ENCODE measurements at regions not wholly inside any gene's neighbourhood (a gene's known extent, or its start where the extent isn't known, plus 50 kb on each side); places are given as distances from the start of the nearest gene placed in this dataset.
"Not testable (repeated sequence)": the region's sequence is repeated elsewhere in the genome, so short reads cannot be mapped to it uniquely, and the experiment has no call there.

- H3K9ac ChIP-seq (ENCODE audit: low read length) = no peak overlapping the region
- H3K36me3 ChIP-seq (ENCODE audit: control insufficient read depth, insufficient read depth, low read length) = no peaks in the 10 kb centered on the region
- no peak overlapping the region for H3K4me3 ChIP-seq (ENCODE audit: low read depth, low read length)
- H3K9me3 ChIP-seq (ENCODE audit: control insufficient read depth, insufficient read depth, low read depth, low read length) = peaks cover 3% of the 10 kb centered on the region; the same call in 1 of the 2 replicates
- H3K27me3 ChIP-seq (ENCODE audit: control insufficient read depth, insufficient read depth, low read length) = no peaks in the 10 kb centered on the region
- H3K4me1 ChIP-seq (ENCODE audit: control insufficient read depth, insufficient read depth, low read length) = no peaks in the 10 kb centered on the region
- H3K27ac ChIP-seq (ENCODE audit: low read depth, low read length) = no peak overlapping the region
Observed at GRCh38 chr6:76831299-76831698, 632.0 kb downstream of the HTR1B start.

- H3K9me3 ChIP-seq (ENCODE audit: control insufficient read depth, insufficient read depth, low read depth, low read length) = peaks cover 21% of the 10 kb centered on the region
- H3K9ac ChIP-seq (ENCODE audit: low read length); H3K27ac ChIP-seq (ENCODE audit: low read depth, low read length); H3K4me1 ChIP-seq (ENCODE audit: control insufficient read depth, insufficient read depth, low read length); H3K4me3 ChIP-seq (ENCODE audit: low read depth, low read length); H3K36me3 ChIP-seq (ENCODE audit: control insufficient read depth, insufficient read depth, low read length); H3K27me3 ChIP-seq (ENCODE audit: control insufficient read depth, insufficient read depth, low read length): not testable (repeated sequence)
Observed at GRCh38 chr6:76823578-76823977, 639.7 kb downstream of the HTR1B start.

- Histone ChIP-seq H3K27me3 (ENCODE audit: control insufficient read depth, insufficient read depth, low read length) (no peaks in the 10 kb centered on the region), H3K9ac (ENCODE audit: low read length) (no peak overlapping the region), H3K4me3 (ENCODE audit: low read depth, low read length) (no peak overlapping the region), H3K27ac (ENCODE audit: low read depth, low read length) (no peak overlapping the region), H3K4me1 (ENCODE audit: control insufficient read depth, insufficient read depth, low read length) (no peaks in the 10 kb centered on the region), H3K9me3 (ENCODE audit: control insufficient read depth, insufficient read depth, low read depth, low read length) (peaks cover 15% of the 10 kb centered on the region), H3K36me3 (ENCODE audit: control insufficient read depth, insufficient read depth, low read length) (no peaks in the 10 kb centered on the region)
Observed at GRCh38 chr6:76818451-76818850, 644.8 kb downstream of the HTR1B start.

- Histone ChIP-seq H3K4me3 (ENCODE audit: low read depth, low read length) (no peak overlapping the region), H3K9ac (ENCODE audit: low read length) (no peak overlapping the region), H3K27ac (ENCODE audit: low read depth, low read length) (no peak overlapping the region), H3K4me1 (ENCODE audit: control insufficient read depth, insufficient read depth, low read length) (no peaks in the 10 kb centered on the region), H3K27me3 (ENCODE audit: control insufficient read depth, insufficient read depth, low read length) (no peaks in the 10 kb centered on the region), H3K9me3 (ENCODE audit: control insufficient read depth, insufficient read depth, low read depth, low read length) (peaks cover 6% of the 10 kb centered on the region), H3K36me3 (ENCODE audit: control insufficient read depth, insufficient read depth, low read length) (no peaks in the 10 kb centered on the region)
Observed at GRCh38 chr6:76817429-76817828, 645.9 kb downstream of the HTR1B start.

- no peak overlapping the region for H3K4me3 ChIP-seq (ENCODE audit: low read depth, low read length)
- no peaks in the 10 kb centered on the region for H3K4me1 ChIP-seq (ENCODE audit: control insufficient read depth, insufficient read depth, low read length)
- peaks cover 4% of the 10 kb centered on the region; the same call in 1 of the 2 replicates for H3K9me3 ChIP-seq (ENCODE audit: control insufficient read depth, insufficient read depth, low read depth, low read length)
- no peak overlapping the region for H3K27ac ChIP-seq (ENCODE audit: low read depth, low read length)
- H3K27me3 ChIP-seq (ENCODE audit: control insufficient read depth, insufficient read depth, low read length) = no peaks in the 10 kb centered on the region
- H3K9ac ChIP-seq (ENCODE audit: low read length) = no peak overlapping the region
- H3K36me3 ChIP-seq (ENCODE audit: control insufficient read depth, insufficient read depth, low read length) = no peaks in the 10 kb centered on the region
Observed at GRCh38 chr6:76814496-76815458, 648.5 kb downstream of the HTR1B start.

- Histone ChIP-seq H3K4me3 (ENCODE audit: low read depth, low read length) (no peak overlapping the region), H3K9ac (ENCODE audit: low read length) (no peak overlapping the region), H3K27ac (ENCODE audit: low read depth, low read length) (no peak overlapping the region), H3K9me3 (ENCODE audit: control insufficient read depth, insufficient read depth, low read depth, low read length) (no peaks in the 10 kb centered on the region), H3K27me3 (ENCODE audit: control insufficient read depth, insufficient read depth, low read length) (no peaks in the 10 kb centered on the region), H3K36me3 (ENCODE audit: control insufficient read depth, insufficient read depth, low read length) (no peaks in the 10 kb centered on the region), H3K4me1 (ENCODE audit: control insufficient read depth, insufficient read depth, low read length) (no peaks in the 10 kb centered on the region)
Observed at GRCh38 chr6:76810286-76810685, 653.0 kb downstream of the HTR1B start.

- Histone ChIP-seq H3K9ac (ENCODE audit: low read length) (no peak overlapping the region), H3K4me3 (ENCODE audit: low read depth, low read length) (no peak overlapping the region), H3K27me3 (ENCODE audit: control insufficient read depth, insufficient read depth, low read length) (no peaks in the 10 kb centered on the region), H3K9me3 (ENCODE audit: control insufficient read depth, insufficient read depth, low read depth, low read length) (no peaks in the 10 kb centered on the region), H3K36me3 (ENCODE audit: control insufficient read depth, insufficient read depth, low read length) (no peaks in the 10 kb centered on the region), H3K4me1 (ENCODE audit: control insufficient read depth, insufficient read depth, low read length) (peaks cover 4% of the 10 kb centered on the region; the same call in 1 of the 2 replicates), H3K27ac (ENCODE audit: low read depth, low read length) (no peak overlapping the region)
Observed at GRCh38 chr6:76803038-76803580, 660.2 kb downstream of the HTR1B start.

- Histone ChIP-seq H3K9me3 (ENCODE audit: control insufficient read depth, insufficient read depth, low read depth, low read length) (peaks cover 14% of the 10 kb centered on the region), H3K36me3 (ENCODE audit: control insufficient read depth, insufficient read depth, low read length) (no peaks in the 10 kb centered on the region), H3K27me3 (ENCODE audit: control insufficient read depth, insufficient read depth, low read length) (no peaks in the 10 kb centered on the region), H3K4me3 (ENCODE audit: low read depth, low read length) (no peak overlapping the region), H3K27ac (ENCODE audit: low read depth, low read length) (no peak overlapping the region), H3K4me1 (ENCODE audit: control insufficient read depth, insufficient read depth, low read length) (no peaks in the 10 kb centered on the region), H3K9ac (ENCODE audit: low read length) (no peak overlapping the region)
Observed at GRCh38 chr6:76792394-76792793, 670.9 kb downstream of the HTR1B start.

- Histone ChIP-seq H3K27me3 (ENCODE audit: control insufficient read depth, insufficient read depth, low read length) (no peaks in the 10 kb centered on the region), H3K9ac (ENCODE audit: low read length) (no peak overlapping the region), H3K9me3 (ENCODE audit: control insufficient read depth, insufficient read depth, low read depth, low read length) (peaks cover 14% of the 10 kb centered on the region), H3K36me3 (ENCODE audit: control insufficient read depth, insufficient read depth, low read length) (no peaks in the 10 kb centered on the region), H3K27ac (ENCODE audit: low read depth, low read length) (no peak overlapping the region), H3K4me3 (ENCODE audit: low read depth, low read length) (no peak overlapping the region), H3K4me1 (ENCODE audit: control insufficient read depth, insufficient read depth, low read length) (no peaks in the 10 kb centered on the region)
Observed at GRCh38 chr6:76790881-76791280, 672.4 kb downstream of the HTR1B start.

GRCh38 chr6:76790045-76790796, 673.1 kb downstream of the HTR1B start:
- no peak overlapping the region for H3K4me3 ChIP-seq (ENCODE audit: low read depth, low read length)
- H3K9me3 ChIP-seq (ENCODE audit: control insufficient read depth, insufficient read depth, low read depth, low read length) = peaks cover 14% of the 10 kb centered on the region
- H3K4me1 ChIP-seq (ENCODE audit: control insufficient read depth, insufficient read depth, low read length) = no peaks in the 10 kb centered on the region
- no peak overlapping the region for H3K27ac ChIP-seq (ENCODE audit: low read depth, low read length)
- no peaks in the 10 kb centered on the region for H3K36me3 ChIP-seq (ENCODE audit: control insufficient read depth, insufficient read depth, low read length)
- no peak overlapping the region for H3K9ac ChIP-seq (ENCODE audit: low read length)
- no peaks in the 10 kb centered on the region for H3K27me3 ChIP-seq (ENCODE audit: control insufficient read depth, insufficient read depth, low read length)

GRCh38 chr6:76789580-76789979, 673.7 kb downstream of the HTR1B start:
- no peak overlapping the region for H3K27ac ChIP-seq (ENCODE audit: low read depth, low read length)
- no peaks in the 10 kb centered on the region for H3K27me3 ChIP-seq (ENCODE audit: control insufficient read depth, insufficient read depth, low read length)
- H3K36me3 ChIP-seq (ENCODE audit: control insufficient read depth, insufficient read depth, low read length) = no peaks in the 10 kb centered on the region
- H3K9me3 ChIP-seq (ENCODE audit: control insufficient read depth, insufficient read depth, low read depth, low read length) = peaks cover 14% of the 10 kb centered on the region
- H3K9ac ChIP-seq (ENCODE audit: low read length) = no peak overlapping the region
- no peak overlapping the region for H3K4me3 ChIP-seq (ENCODE audit: low read depth, low read length)
- no peaks in the 10 kb centered on the region for H3K4me1 ChIP-seq (ENCODE audit: control insufficient read depth, insufficient read depth, low read length)
